ENCODE measurements at regions not wholly inside any gene's neighbourhood (a gene's known extent, or its start where the extent isn't known, plus 50 kb on each side); places are given as distances from the start of the nearest gene placed in this dataset.

DNA sequence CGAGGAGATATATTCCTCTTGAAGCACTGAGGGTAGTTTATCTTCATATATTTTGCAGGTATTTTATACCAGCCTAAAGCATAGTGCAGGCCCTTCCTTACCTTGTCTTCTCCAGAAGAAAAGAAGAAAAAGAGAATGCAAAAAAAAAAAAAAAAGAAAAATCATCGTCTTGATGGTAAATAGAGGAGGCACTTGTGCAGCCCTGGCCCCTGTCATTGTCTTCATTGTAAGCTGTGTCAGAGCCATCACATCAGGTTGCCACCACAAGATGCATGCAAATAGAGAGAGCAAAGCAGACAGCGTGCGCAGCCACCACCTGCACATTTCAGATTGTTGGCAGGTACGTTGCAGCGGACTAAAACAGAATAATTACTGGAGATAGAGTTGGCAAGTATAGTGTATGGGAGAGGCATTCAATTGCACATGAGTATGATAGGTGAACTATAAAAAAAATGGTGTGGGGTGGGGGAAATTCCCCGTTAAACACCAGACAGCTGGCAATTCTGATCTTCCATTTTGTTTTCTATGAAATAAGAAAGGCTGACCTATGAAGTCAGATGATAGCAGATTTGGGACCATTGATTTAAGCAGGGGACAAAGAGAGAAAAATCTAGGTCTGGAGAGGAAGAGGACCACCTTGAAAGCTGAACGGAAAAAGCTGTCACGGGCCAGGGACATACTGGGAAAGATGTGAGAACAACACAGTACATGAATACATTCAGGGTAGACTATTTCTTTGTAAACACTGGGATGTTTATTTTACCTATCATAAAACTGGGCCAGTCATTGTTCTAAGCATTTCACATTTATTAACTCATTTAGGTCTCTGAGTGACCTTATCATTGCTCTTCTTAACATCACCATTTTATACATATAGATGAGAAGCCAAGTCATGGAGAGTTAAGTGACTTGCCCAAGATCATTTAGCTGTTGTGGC lies 306.3 kb upstream of the SP8 start:
- TF ChIP-seq, protein P1, sequence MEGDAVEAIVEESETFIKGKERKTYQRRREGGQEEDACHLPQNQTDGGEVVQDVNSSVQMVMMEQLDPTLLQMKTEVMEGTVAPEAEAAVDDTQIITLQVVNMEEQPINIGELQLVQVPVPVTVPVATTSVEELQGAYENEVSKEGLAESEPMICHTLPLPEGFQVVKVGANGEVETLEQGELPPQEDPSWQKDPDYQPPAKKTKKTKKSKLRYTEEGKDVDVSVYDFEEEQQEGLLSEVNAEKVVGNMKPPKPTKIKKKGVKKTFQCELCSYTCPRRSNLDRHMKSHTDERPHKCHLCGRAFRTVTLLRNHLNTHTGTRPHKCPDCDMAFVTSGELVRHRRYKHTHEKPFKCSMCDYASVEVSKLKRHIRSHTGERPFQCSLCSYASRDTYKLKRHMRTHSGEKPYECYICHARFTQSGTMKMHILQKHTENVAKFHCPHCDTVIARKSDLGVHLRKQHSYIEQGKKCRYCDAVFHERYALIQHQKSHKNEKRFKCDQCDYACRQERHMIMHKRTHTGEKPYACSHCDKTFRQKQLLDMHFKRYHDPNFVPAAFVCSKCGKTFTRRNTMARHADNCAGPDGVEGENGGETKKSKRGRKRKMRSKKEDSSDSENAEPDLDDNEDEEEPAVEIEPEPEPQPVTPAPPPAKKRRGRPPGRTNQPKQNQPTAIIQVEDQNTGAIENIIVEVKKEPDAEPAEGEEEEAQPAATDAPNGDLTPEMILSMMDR (IDR thresholded peaks at IDR 0.05): no peak
- TF ChIP-seq EP300 (IDR thresholded peaks at IDR 0.05) (no peak), POLR2A (IDR thresholded peaks at IDR 0.05) (no peak), POLR2AphosphoS5 (IDR thresholded peaks at IDR 0.05) (no peak)

Measured in gastroesophageal sphincter (tissue), 3 donors.